CD14-positive monocyte (primary cell): ENCODE measurements at regions not wholly inside any gene's neighbourhood (a gene's known extent, or its start where the extent isn't known, plus 50 kb on each side); places are given as distances from the start of the nearest gene placed in this dataset.

Source experiments
- DNase-seq, 3 donors: peaks; one replicate each; pipeline ENCODE4 v3.0.0-alpha.2; 2011 to 2022
- H2AFZ ChIP-seq: 2 replicates; pipeline ENCODE4 v1.6.0; 2012; ENCODE audit warnings: mild to moderate bottlenecking, low read depth, low read length, inconsistent platforms; ENCODE audit not compliant: insufficient read depth, poor library complexity, severe bottlenecking
- H3K27ac ChIP-seq, 2 donors: 1 replicate in 1 of 2; 2 replicates in 1 of 2; pipeline ENCODE4 v1.5.1; 2012 to 2013; ENCODE audit warnings: low read length in 2 of 2, control low read depth in 1 of 2, inconsistent platforms in 1 of 2, low read depth in 1 of 2, mild to moderate bottlenecking in 1 of 2
- H3K27me3 ChIP-seq, 2 donors: one replicate each; pipeline versions ENCODE4 v1.6.0 to v1.6.1; 2011 to 2013; ENCODE audit warnings: low read length in 2 of 2; ENCODE audit not compliant: control insufficient read depth in 2 of 2, insufficient read depth in 2 of 2
- H3K36me3 ChIP-seq, 2 donors: replicated peaks in 1 of 2; 1 replicate in 1 of 2; 2 replicates in 1 of 2; pipeline versions ENCODE4 v1.5.1 to v1.6.1; 2012 to 2013; ENCODE audit warnings: low read length in 2 of 2, control low read depth in 1 of 2, inconsistent platforms in 1 of 2, mild to moderate bottlenecking in 1 of 2; ENCODE audit not compliant: insufficient read depth in 2 of 2, control insufficient read depth in 1 of 2
- H3K4me1 ChIP-seq, 2 donors: 1 replicate in 1 of 2; 2 replicates in 1 of 2; pipeline versions ENCODE4 v1.5.1 to v1.6.1; 2012 to 2013; ENCODE audit warnings: low read length in 2 of 2, control low read depth in 1 of 2, inconsistent platforms in 1 of 2, mild to moderate bottlenecking in 1 of 2, moderate library complexity in 1 of 2; ENCODE audit not compliant: insufficient read depth in 2 of 2, control insufficient read depth in 1 of 2
- H3K4me2 ChIP-seq: replicated peaks from 2 replicates; pipeline ENCODE3; 2012; ENCODE audit warnings: low read length, moderate library complexity, mild to moderate bottlenecking; ENCODE audit not compliant: poor library complexity, severe bottlenecking; ENCODE audit errors: extremely low read depth
- H3K4me3 ChIP-seq, 3 experiments: fragments of 200-600 bp in 1 of 3; sonication (generic) in 1 of 3; replicated peaks in 1 of 3; 1 replicate in 2 of 3; 2 replicates in 1 of 3; pipeline ENCODE4 v1.5.1; 2011 to 2013; ENCODE audit warnings: low read length in 3 of 3, mild to moderate bottlenecking in 3 of 3, control low read depth in 2 of 3, low read depth in 2 of 3, inconsistent platforms in 1 of 3, moderate library complexity in 1 of 3
- H3K79me2 ChIP-seq: 2 replicates; pipeline ENCODE4 v1.6.0; 2012; ENCODE audit warnings: mild to moderate bottlenecking, control low read depth, inconsistent platforms, low read length, moderate library complexity; ENCODE audit not compliant: insufficient read depth
- H3K9ac ChIP-seq: 2 replicates; pipeline ENCODE4 v1.6.0; 2017; ENCODE audit warnings: low read length, mild to moderate bottlenecking; ENCODE audit not compliant: insufficient read depth, poor library complexity, severe bottlenecking
- H3K9me3 ChIP-seq, 2 donors: replicated peaks in 1 of 2; 1 replicate in 1 of 2; 2 replicates in 1 of 2; pipeline versions ENCODE4 v1.5.1 to v1.6.1; 2012 to 2013; ENCODE audit warnings: low read length in 2 of 2, control low read depth in 1 of 2; ENCODE audit not compliant: control insufficient read depth in 1 of 2, insufficient read depth in 1 of 2
- H4K20me1 ChIP-seq: 2 replicates; pipeline ENCODE4 v1.6.0; 2012; ENCODE audit warnings: mild to moderate bottlenecking, low read length, control low read depth, moderate library complexity; ENCODE audit not compliant: insufficient read depth
- H3K27ac Mint-ChIP-seq, 7 donors: one replicate each; pipeline ENCODE4 v1.8.0; 2020; ENCODE audit warnings: mild to moderate bottlenecking in 7 of 7, mixed read lengths in 7 of 7, moderate library complexity in 6 of 7, inconsistent platforms in 2 of 7
- H3K27me3 Mint-ChIP-seq, 3 donors: one replicate each; pipeline ENCODE4 v1.8.0; 2021 to 2022; ENCODE audit warnings: low read depth in 3 of 3, mild to moderate bottlenecking in 3 of 3, mixed read lengths in 3 of 3, moderate library complexity in 3 of 3, inconsistent platforms in 1 of 3
- H3K36me3 Mint-ChIP-seq, 2 donors: one replicate each; pipeline ENCODE4 v1.8.0; 2020; ENCODE audit warnings: mixed read lengths in 2 of 2, inconsistent platforms in 1 of 2, mild to moderate bottlenecking in 1 of 2
- H3K4me1 Mint-ChIP-seq: one replicate; pipeline ENCODE4 v1.8.0; 2020; ENCODE audit warnings: mild to moderate bottlenecking, mixed read lengths
- H3K4me3 Mint-ChIP-seq, 2 donors: one replicate each; pipeline ENCODE4 v1.8.0; 2020; ENCODE audit warnings: mild to moderate bottlenecking in 2 of 2, mixed read lengths in 2 of 2, moderate library complexity in 1 of 2
- H3K9me3 Mint-ChIP-seq, 7 donors: one replicate each; pipeline ENCODE4 v1.8.0; 2020 to 2022; ENCODE audit warnings: mixed read lengths in 7 of 7, mild to moderate bottlenecking in 6 of 7, moderate library complexity in 6 of 7, inconsistent platforms in 2 of 7
- CTCF ChIP-seq: fragments of 200-600 bp; IDR thresholded peaks from one replicate; pipeline ENCODE4 v1.8.0; 2022; ENCODE audit warnings: antibody characterized with exemption, mild to moderate bottlenecking
- WGBS: methylation state at CpG from one replicate; pipeline ENCODE4 v1.1.5; 2013; ENCODE audit warnings: missing lambda C conversion rate; ENCODE audit not compliant: insufficient coverage; 5-methylcytosine and 5-hydroxymethylcytosine counted together
- intact Hi-C, 2 donors: fragments of 100-400 bp; cut with micrococcal nuclease; formaldehyde crosslinking; loops; one replicate each; pipeline versions ENCODE4 v1.15.0 to v1.15.1; 2023

GRCh38 chr19:57031106-57031505 is 88.7 kb upstream of the USP29 start:
- H3K36me3 Mint-ChIP-seq: no peaks in the 10 kb centered on the region
- Histone ChIP-seq H3K79me2 (no peaks in the 10 kb centered on the region), H3K27ac (no peak overlapping the region), H3K4me3 (no peak overlapping the region), H3K4me1 (no peaks in the 10 kb centered on the region), H3K36me3 (no peaks in the 10 kb centered on the region), H2AFZ (no peak overlapping the region), H3K9me3 (peaks cover 78 to 88% of the 10 kb centered on the region in 2 donors), H4K20me1 (no peaks in the 10 kb centered on the region), H3K27me3 (no peaks in the 10 kb centered on the region), H3K4me2 (no peak overlapping the region), H3K9ac (no peak overlapping the region)
- no peaks in the 10 kb centered on the region for H3K4me1 Mint-ChIP-seq
- TF ChIP-seq CTCF: no peak
- H3K27me3 Mint-ChIP-seq: peaks cover 0 to 1% (median 0%) of the 10 kb centered on the region in 3 donors
- intact Hi-C loops: no loop called here
- H3K4me3 Mint-ChIP-seq: no peak overlapping the region
- H3K27ac Mint-ChIP-seq: no peak overlapping the region
- H3K9me3 Mint-ChIP-seq: peaks cover 34 to 72% (median 68%) of the 10 kb centered on the region in 7 donors
- WGBS: 85% methylated on average over 8 of the region's 12 CpGs
- no peak for DNase-seq

- Mint-ChIP-seq H3K4me3 (no peak overlapping the region), H3K27me3 (peaks cover 0 to 1% (median 0%) of the 10 kb centered on the region in 3 donors), H3K36me3 (no peaks in the 10 kb centered on the region), H3K4me1 (no peaks in the 10 kb centered on the region), H3K9me3 (peaks cover 34 to 82% (median 69%) of the 10 kb centered on the region in 7 donors), H3K27ac (no peak overlapping the region)
- Histone ChIP-seq H3K27ac (no peak overlapping the region), H3K36me3 (no peaks in the 10 kb centered on the region), H3K4me3 (no peak overlapping the region), H3K79me2 (no peaks in the 10 kb centered on the region), H4K20me1 (no peaks in the 10 kb centered on the region), H3K27me3 (no peaks in the 10 kb centered on the region), H3K9me3 (peaks cover 72 to 88% of the 10 kb centered on the region in 2 donors), H3K9ac (no peak overlapping the region), H2AFZ (no peak overlapping the region), H3K4me2 (no peak overlapping the region), H3K4me1 (no peaks in the 10 kb centered on the region)
- DNase-seq: no peak
- intact Hi-C loops: no loop called here
- no peak for TF ChIP-seq CTCF
- 91% methylated on average over 4 of the region's 8 CpGs for WGBS
Observed at GRCh38 chr19:57033576-57033975, 86.2 kb upstream of the USP29 start.
